GM12864 (cell line): ENCODE measurements at regions not wholly inside any gene's neighbourhood (a gene's known extent, or its start where the extent isn't known, plus 50 kb on each side); places are given as distances from the start of the nearest gene placed in this dataset.

Source experiments
- DNase-seq: peaks from one replicate; pipeline ENCODE4 v3.0.0-alpha.2; 2011; ENCODE audit warnings: low read depth
- H3K4me3 ChIP-seq: 2 replicates; pipeline ENCODE4 v1.5.1; 2011; ENCODE audit warnings: mild to moderate bottlenecking, low read depth, low read length, control low read depth
- TF ChIP-seq, protein P1 (sequence below): IDR thresholded peaks from 2 replicates; pipeline ENCODE4 v1.5.1; 2011; ENCODE audit warnings: low read depth, mild to moderate bottlenecking, moderate library complexity, low read length, control low read depth, inconsistent platforms; ENCODE audit errors: missing control alignments

- TF ChIP-seq, protein P1, sequence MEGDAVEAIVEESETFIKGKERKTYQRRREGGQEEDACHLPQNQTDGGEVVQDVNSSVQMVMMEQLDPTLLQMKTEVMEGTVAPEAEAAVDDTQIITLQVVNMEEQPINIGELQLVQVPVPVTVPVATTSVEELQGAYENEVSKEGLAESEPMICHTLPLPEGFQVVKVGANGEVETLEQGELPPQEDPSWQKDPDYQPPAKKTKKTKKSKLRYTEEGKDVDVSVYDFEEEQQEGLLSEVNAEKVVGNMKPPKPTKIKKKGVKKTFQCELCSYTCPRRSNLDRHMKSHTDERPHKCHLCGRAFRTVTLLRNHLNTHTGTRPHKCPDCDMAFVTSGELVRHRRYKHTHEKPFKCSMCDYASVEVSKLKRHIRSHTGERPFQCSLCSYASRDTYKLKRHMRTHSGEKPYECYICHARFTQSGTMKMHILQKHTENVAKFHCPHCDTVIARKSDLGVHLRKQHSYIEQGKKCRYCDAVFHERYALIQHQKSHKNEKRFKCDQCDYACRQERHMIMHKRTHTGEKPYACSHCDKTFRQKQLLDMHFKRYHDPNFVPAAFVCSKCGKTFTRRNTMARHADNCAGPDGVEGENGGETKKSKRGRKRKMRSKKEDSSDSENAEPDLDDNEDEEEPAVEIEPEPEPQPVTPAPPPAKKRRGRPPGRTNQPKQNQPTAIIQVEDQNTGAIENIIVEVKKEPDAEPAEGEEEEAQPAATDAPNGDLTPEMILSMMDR, result no peak
- no peak for DNase-seq
- H3K4me3 ChIP-seq, result no peak overlapping the region
These were observed 224.7 kb downstream of the MTRR start for GRCh38 chr5:8093669-8094068.

GRCh38 chr5:8094304-8094703 lies 225.4 kb downstream of the MTRR start:
- TF ChIP-seq, protein P1, result no peak
- DNase-seq, result no peak
- no peak overlapping the region for H3K4me3 ChIP-seq

DNA sequence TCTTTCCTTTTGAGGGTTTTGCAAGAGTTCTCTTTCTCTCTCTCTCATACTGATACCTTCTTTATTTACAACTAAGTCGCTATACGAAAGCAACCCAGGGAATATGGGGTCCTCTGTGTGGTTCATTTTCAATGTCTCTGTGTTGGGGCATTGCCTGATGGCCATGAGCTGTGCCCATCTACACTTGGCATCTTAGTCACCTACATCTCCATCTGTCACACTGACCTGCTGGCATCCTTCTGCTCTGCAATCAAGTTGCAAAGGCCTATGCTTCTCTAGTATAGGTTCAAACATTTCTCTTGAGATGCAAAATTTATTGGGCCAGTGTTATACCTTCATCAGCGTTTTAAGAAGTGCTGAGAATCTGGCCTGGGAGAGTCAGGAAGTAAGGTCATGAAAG lies 228.2 kb downstream of the MTRR start:
- TF ChIP-seq, protein P1, result no peak
- DNase-seq, result no peak
- H3K4me3 ChIP-seq, result no peak overlapping the region

DNA sequence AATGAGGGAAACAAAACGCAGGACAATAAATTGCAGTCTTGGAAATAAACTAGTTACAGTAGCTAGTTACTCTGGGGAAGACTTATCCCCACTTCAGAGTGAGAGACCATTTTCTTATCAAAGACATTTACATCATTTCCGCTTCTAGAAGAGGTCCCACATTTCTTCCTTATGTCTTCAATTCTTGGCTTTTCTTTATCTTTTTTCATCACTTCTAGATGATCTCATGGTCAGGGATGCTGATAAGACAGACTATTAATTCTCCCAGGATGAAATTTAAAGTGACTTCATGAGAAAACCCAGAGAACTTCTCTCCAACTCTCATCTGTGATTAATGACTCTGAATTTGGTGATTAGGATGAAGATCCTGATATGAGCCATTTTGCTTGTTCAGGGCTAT lies 229.1 kb downstream of the MTRR start:
- TF ChIP-seq, protein P1, result no peak
- no peak for DNase-seq
- H3K4me3 ChIP-seq, result no peak overlapping the region

DNA sequence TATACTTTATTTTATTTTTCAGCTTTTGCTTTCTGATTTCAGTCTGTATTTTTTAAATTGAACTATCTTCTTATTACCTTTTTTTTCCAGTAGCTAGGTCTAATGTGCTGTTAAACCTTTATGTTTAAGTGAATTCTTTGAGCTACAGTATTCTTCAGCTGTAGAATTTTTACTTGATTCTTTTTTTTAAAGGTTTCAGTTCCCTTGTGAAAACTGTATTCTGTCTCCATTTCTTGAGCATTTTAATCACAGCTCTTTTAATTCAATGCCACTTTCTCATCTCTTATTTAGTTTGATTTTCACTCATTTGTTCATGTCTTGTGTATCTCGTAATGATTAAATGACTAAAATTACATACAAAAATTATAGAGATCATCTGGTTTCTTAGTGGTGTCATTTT lies 233.8 kb downstream of the MTRR start:
- DNase-seq, result no peak
- TF ChIP-seq, protein P1, result no peak
- no peak overlapping the region for H3K4me3 ChIP-seq

DNA sequence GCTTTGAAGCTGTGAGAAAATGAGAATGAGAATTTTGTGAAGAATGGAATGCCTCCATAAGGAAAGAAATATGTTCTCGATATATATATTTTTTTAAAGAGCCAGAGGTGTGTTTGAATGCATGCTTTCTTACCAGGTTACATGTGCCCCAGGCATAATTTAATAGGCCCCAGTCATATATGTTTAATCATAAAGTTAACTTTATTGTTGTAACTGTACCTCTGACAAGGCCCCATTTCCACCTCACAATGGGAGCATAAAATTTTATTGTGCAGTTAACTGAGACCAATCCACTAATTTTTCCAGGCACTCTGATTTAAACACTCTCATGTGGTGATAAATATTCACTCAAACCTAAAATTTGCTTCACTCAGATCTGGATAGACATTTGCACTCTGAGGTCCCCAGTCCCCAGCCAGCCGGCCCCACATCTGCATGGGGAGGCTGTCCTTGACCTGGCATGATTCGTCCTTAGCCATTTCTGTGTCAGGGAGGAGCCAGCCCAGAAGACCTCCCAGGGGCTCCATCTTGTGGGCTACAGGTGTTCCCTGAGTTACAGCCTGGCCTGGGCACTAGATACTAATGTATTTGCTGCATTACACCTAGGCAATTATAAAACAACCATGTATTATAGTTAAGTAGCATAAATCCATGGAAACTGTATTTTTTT lies 245.8 kb downstream of the MTRR start:
- no peak overlapping the region for H3K4me3 ChIP-seq
- TF ChIP-seq, protein P1, result no peak
- no peak for DNase-seq

- no peak for DNase-seq
- H3K4me3 ChIP-seq, result no peak overlapping the region
- TF ChIP-seq, protein P1, result no peak
These were observed 254.6 kb downstream of the MTRR start for GRCh38 chr5:8123559-8123958.
